ENCODE measurements at regions not wholly inside any gene's neighbourhood (a gene's known extent, or its start where the extent isn't known, plus 50 kb on each side); places are given as distances from the start of the nearest gene placed in this dataset.

- TF ChIP-seq TAF1 (IDR thresholded peaks at IDR 0.05; ENCODE audit: borderline replicate concordance, low read depth, low read length) (no peak), POLR2A (IDR thresholded peaks at IDR 0.05; ENCODE audit: low read depth, low read length) (no peak), POLR2AphosphoS5 (IDR thresholded peaks at IDR 0.05; ENCODE audit: low read depth, low read length) (no peak)
Measured at GRCh38 chr1:173307845-173308244, 100.7 kb upstream of the TNFSF4 start.

All from GM12892 (cell line).